BLaER1 (cell line): ENCODE measurements at regions not wholly inside any gene's neighbourhood (a gene's known extent, or its start where the extent isn't known, plus 50 kb on each side); places are given as distances from the start of the nearest gene placed in this dataset.
"Not testable (repeated sequence)": the region's sequence is repeated elsewhere in the genome, so short reads cannot be mapped to it uniquely, and the experiment has no call there.

ENCODE experiments used
- H3K27ac ChIP-seq: shearing (Covaris generic); formaldehyde crosslinking; 2 replicates; pipeline ENCODE4 v1.8.1; 2022
- H3K27me3 ChIP-seq: shearing (Covaris generic); formaldehyde crosslinking; 2 replicates; pipeline ENCODE4 v1.8.1; 2022
- H3K36me3 ChIP-seq: shearing (Covaris generic); formaldehyde crosslinking; 2 replicates; pipeline ENCODE4 v1.8.1; 2022
- H3K4me1 ChIP-seq: shearing (Covaris generic); formaldehyde crosslinking; 2 replicates; pipeline ENCODE4 v1.8.1; 2022
- H3K4me2 ChIP-seq: shearing (Covaris generic); formaldehyde crosslinking; 2 replicates; pipeline ENCODE4 v1.8.1; 2022
- H3K4me3 ChIP-seq: shearing (Covaris generic); formaldehyde crosslinking; 2 replicates; pipeline ENCODE4 v1.8.1; 2022
- H3K9ac ChIP-seq: shearing (Covaris generic); formaldehyde crosslinking; 2 replicates; pipeline ENCODE4 v1.8.1; 2022
- H3K9me3 ChIP-seq: shearing (Covaris generic); formaldehyde crosslinking; 2 replicates; pipeline ENCODE4 v1.8.1; 2022
- H4K20me1 ChIP-seq: shearing (Covaris generic); formaldehyde crosslinking; 2 replicates; pipeline ENCODE4 v1.8.1; 2022
- Cebpa-rat ChIP-seq: shearing (Covaris generic); IDR thresholded peaks from 2 replicates; pipeline ENCODE4 v1.8.1; 2022

DNA sequence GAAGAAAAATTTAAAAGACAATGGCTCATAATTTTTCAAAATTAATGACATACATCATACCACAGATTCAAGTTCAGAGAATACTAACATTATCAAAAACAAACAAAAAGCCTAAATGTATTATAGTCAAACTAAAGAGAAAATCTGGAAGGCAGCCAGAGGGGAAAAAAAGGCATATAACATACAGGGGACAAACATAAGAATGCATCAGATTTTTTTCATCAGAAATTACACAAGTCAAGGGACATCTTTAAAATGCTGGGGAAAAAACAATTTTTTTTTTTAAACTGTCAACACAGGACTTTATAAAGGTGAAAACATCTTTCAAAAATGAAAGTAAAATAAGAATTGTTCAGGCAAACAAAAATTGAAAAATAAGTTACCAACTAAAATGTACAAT is 478.4 kb upstream of the PLXNA2 start:
- TF ChIP-seq Cebpa-rat, result no peak
- H3K36me3 ChIP-seq, result no peaks in the 10 kb centered on the region
- H3K27ac ChIP-seq, result no peak overlapping the region
- no peaks in the 10 kb centered on the region for H3K4me1 ChIP-seq
- no peaks in the 10 kb centered on the region for H3K27me3 ChIP-seq
- H4K20me1 ChIP-seq, result no peaks in the 10 kb centered on the region
- H3K9ac ChIP-seq, result no peak overlapping the region
- H3K4me3 ChIP-seq, result no peak overlapping the region
- H3K9me3 ChIP-seq, result peaks cover 21% of the 10 kb centered on the region
- no peak overlapping the region for H3K4me2 ChIP-seq

DNA sequence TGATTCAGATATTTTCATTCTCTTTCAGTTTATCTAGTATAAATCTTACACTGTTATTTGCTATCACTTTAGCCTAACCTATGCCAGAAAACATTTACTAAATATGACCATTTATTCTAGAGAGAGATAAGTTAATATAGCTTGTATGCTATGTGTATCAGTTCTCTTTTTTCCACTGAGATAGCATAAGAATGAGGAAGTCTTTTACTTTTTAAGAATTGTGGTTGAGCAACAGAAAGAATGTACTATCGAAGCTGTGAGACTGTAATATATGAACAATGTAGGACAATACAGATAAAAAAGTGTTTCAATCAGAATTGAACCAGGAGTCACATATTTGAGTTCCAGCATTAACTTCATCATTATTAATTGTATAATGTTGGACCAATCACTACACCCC is 479.9 kb upstream of the PLXNA2 start:
- no peaks in the 10 kb centered on the region for H4K20me1 ChIP-seq
- H3K4me1 ChIP-seq, result peaks cover 5% of the 10 kb centered on the region
- H3K4me2 ChIP-seq, result no peak overlapping the region
- H3K27me3 ChIP-seq, result no peaks in the 10 kb centered on the region
- H3K27ac ChIP-seq, result no peak overlapping the region
- no peak overlapping the region for H3K9ac ChIP-seq
- no peak overlapping the region for H3K4me3 ChIP-seq
- H3K36me3 ChIP-seq, result no peaks in the 10 kb centered on the region
- no peak for TF ChIP-seq Cebpa-rat
- peaks cover 21% of the 10 kb centered on the region for H3K9me3 ChIP-seq

DNA sequence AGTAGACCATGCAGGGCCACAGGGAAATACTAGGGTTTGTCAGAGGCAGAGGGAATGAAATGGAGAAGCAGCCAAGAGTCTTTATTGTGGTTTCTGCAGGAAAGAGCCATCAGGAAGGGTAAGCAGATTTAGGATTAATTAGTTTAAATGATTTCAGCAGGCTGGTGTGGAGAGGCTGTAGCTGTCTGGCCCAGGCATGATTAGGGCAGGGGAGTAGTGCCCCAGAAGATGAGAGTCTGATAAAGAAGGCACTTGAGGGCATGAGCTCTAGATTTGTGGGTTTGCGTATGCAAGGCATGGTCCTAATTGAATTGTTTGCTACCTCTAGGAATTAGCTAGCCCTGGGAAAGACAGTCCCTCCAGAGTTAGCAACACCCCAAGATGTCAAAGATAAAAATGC is 484.6 kb upstream of the PLXNA2 start:
- Histone ChIP-seq H3K9ac (no peak overlapping the region), H3K4me1 (peaks cover 25% of the 10 kb centered on the region), H3K27me3 (no peaks in the 10 kb centered on the region), H3K4me2 (0 out of 2 replicates have a peak overlapping the region, but pooled peaks have one; percentile 9), H3K4me3 (no peak overlapping the region), H3K36me3 (no peaks in the 10 kb centered on the region), H3K27ac (no peak overlapping the region), H4K20me1 (no peaks in the 10 kb centered on the region), H3K9me3 (no peaks in the 10 kb centered on the region)
- no peak for TF ChIP-seq Cebpa-rat

DNA sequence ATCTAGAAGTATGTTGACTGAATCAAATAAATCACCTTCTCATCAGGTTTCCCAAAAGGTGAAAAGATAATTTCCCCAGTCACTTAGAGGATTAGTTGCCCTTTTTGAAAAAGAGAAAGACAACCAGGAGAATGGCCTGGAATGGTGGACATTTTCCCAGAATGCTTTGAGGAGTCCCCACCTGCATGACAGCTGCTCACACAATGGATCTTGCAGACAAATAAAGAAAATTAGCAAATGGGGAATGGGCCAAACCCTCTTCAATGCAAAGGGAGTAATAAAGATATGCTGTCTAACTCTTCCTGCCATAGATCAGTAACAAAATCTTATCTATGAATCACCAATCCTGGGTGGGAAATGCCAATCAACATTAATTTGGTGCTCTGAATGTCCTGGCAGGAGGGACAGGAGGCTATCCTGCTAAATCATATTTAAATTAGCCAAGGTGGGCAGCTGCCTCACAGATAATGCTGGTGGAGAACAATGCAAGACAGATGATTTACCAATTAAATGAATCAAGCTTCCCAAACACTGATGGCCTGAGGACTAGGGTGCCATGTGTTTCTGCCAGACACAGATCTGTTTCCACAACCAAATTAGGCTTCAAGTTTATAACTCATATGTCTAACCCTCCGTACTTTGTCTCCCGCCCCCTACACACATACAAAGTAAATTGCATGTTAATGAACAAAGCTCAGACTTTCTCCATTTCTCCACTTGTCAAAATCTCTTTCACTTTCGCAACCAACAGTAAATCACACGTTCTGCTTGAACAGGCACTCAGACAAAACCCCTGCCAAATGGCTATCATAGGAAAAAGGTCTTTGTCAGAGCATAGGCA is 488.0 kb upstream of the PLXNA2 start:
- H4K20me1 ChIP-seq, result no peaks in the 10 kb centered on the region
- peak overlapping the region; percentile 75 for H3K4me2 ChIP-seq
- peak overlapping the region; percentile 39; the same call in 1 of the 2 replicates for H3K9ac ChIP-seq
- TF ChIP-seq Cebpa-rat, result peak; percentile 75; the same call in 1 of the 2 replicates
- no peaks in the 10 kb centered on the region for H3K27me3 ChIP-seq
- H3K4me1 ChIP-seq, result peaks cover 25% of the 10 kb centered on the region
- no peaks in the 10 kb centered on the region for H3K36me3 ChIP-seq
- no peaks in the 10 kb centered on the region for H3K9me3 ChIP-seq
- H3K27ac ChIP-seq, result peak overlapping the region; percentile 60
- peak overlapping the region; percentile 27; the same call in 1 of the 2 replicates for H3K4me3 ChIP-seq

DNA sequence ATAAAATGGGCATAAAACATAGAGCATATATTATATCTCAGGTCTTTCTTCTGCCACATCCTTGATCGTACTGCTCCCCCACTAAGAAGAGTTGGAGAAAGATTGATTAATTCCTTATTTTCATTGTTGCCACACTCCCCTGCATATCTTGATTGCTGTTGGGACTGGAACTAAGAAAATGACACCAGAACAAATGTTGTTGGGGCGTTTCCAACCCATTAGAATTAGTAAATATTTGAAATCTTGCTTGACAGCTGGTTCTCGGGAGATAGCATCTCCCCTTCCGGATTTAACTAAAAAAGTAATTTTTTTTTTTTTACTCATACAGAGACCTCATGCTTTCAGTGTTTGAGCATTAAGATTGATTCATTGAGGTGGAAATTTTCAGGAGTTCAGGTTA is 493.0 kb upstream of the PLXNA2 start:
- no peaks in the 10 kb centered on the region for H3K27me3 ChIP-seq

DNA sequence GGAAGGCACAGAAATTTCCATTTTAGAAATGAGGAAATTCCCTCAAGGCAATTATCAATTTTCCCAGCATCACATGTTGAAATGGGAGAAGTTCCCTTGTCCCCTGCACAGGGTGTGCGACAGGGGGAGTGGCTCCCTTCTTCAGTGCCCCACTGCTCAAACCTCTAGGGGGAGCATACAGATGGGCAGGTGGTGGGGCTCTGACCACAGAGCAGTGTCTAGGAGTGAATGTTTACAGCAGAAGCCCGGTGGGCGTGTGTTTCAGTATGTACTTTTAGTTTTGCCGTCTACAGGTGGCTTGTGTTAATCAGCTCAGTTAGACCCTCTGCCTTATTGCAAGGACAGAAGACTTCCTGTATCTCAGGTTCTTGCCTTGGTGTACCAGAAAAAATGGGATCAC is 493.7 kb upstream of the PLXNA2 start:
- peaks cover 12% of the 10 kb centered on the region; the same call in 1 of the 2 replicates for H3K9me3 ChIP-seq
- no peak for TF ChIP-seq Cebpa-rat

More for the DNA sequence above, 493.0 kb upstream of the PLXNA2 start:
- Histone ChIP-seq H3K4me2 (no peak overlapping the region), H3K9ac (no peak overlapping the region), H3K4me3 (no peak overlapping the region), H4K20me1 (no peaks in the 10 kb centered on the region), H3K4me1 (peaks cover 22% of the 10 kb centered on the region), H3K36me3 (no peaks in the 10 kb centered on the region), H3K9me3 (peaks cover 12% of the 10 kb centered on the region; the same call in 1 of the 2 replicates), H3K27ac (no peak overlapping the region)
- no peak for TF ChIP-seq Cebpa-rat

DNA sequence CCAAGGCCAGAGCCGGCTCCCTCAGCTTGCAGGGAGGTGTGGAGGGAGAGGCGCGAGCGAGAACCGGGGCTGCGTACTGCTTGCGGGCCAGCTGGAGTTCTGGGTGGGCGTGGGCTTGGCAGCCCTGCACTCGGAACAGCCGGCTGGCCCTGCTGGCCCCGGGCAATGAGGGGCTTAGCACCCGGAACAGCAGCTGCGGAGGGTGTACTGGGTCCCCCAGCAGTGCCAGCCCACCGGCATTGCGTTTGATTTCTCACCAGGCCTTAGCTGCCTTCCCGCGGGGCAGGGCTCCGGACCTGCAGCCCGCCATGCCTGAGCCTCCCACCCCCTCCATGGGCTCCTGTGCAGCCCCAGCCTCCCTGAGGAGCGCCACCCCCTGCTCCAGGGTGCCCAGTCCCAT is 495.5 kb upstream of the PLXNA2 start:
- not testable (repeated sequence) for H3K36me3 ChIP-seq, H3K27me3 ChIP-seq, H3K27ac ChIP-seq, H3K4me1 ChIP-seq, H3K9ac ChIP-seq, H3K4me3 ChIP-seq, H3K4me2 ChIP-seq, H4K20me1 ChIP-seq
- H3K9me3 ChIP-seq, result peaks cover 12% of the 10 kb centered on the region; the same call in 1 of the 2 replicates

More for the DNA sequence above, 493.7 kb upstream of the PLXNA2 start:
- Histone ChIP-seq H3K9ac (no peak overlapping the region), H3K4me1 (peaks cover 15% of the 10 kb centered on the region), H4K20me1 (no peaks in the 10 kb centered on the region), H3K27me3 (no peaks in the 10 kb centered on the region), H3K36me3 (no peaks in the 10 kb centered on the region), H3K4me3 (no peak overlapping the region), H3K4me2 (no peak overlapping the region; the same call in 1 of the 2 replicates), H3K27ac (no peak overlapping the region)

DNA sequence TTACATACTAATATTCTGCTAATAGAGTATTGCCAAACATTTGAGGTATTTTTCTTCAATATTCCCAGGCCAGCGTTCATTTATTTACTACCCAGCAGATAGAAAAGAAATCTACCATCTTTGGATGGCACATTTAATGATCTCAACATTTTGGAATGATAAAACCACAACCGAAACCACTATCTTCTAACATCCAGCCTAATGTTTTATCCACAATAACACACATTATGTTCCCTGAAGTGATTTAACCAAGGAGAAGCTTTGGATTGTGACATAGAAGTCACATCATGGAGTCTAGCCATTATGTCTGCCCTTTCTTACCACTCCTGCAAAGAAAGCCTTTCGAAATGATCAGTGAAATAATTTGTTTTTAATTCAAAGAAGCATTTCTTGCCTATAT is 497.1 kb upstream of the PLXNA2 start:
- no peak overlapping the region for H3K9ac ChIP-seq
- H3K4me1 ChIP-seq, result peaks cover 6% of the 10 kb centered on the region; the same call in 1 of the 2 replicates
- H3K4me3 ChIP-seq, result no peak overlapping the region
- H4K20me1 ChIP-seq, result no peaks in the 10 kb centered on the region
- no peak overlapping the region for H3K4me2 ChIP-seq
- no peak overlapping the region for H3K27ac ChIP-seq
- no peak for TF ChIP-seq Cebpa-rat
- H3K9me3 ChIP-seq, result peaks cover 12% of the 10 kb centered on the region; the same call in 1 of the 2 replicates
- H3K36me3 ChIP-seq, result no peaks in the 10 kb centered on the region
- no peaks in the 10 kb centered on the region for H3K27me3 ChIP-seq

DNA sequence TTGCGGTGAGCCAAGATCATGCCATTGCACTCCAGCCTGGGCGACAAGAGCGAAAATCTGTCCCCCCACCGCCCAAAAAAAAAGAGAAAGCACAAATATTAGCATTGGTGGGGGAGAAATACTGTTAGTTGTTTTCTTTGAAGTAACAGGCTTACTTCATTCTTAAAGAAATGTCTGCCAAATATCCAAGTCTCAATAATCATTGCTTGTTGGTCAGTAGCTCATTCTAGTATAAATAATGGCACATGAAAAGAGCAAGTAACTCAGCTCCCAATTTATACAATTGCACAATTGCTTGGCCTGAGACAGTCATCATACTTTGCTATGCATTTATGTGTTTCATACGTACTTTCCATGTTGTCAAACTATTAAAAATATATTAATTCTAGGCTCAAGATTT is 499.2 kb upstream of the PLXNA2 start:
- Histone ChIP-seq H3K9ac (no peak overlapping the region), H3K4me3 (no peak overlapping the region), H4K20me1 (no peaks in the 10 kb centered on the region), H3K4me2 (no peak overlapping the region), H3K9me3 (peaks cover 8% of the 10 kb centered on the region; the same call in 1 of the 2 replicates), H3K4me1 (peaks cover 10% of the 10 kb centered on the region), H3K27me3 (no peaks in the 10 kb centered on the region), H3K36me3 (no peaks in the 10 kb centered on the region), H3K27ac (no peak overlapping the region)
- no peak for TF ChIP-seq Cebpa-rat

DNA sequence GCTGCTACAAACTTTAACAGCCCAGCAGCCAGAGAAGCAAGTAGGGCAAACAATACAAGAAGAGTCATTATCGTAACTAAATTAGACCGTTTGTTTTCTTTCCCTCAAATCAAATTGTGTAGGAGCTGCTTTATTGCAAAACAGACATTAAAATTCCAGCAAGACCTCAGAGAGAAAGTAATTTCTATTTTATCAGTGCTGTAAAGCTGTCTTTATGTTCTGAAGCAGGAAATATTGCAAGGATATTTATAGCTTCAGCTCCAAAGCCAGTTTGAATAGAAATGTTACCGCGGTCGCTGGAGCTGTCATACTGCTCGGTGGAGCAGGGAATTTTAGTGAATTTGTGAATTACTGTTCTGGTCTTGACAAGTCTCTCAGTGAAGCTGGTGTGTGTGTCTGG is 503.8 kb upstream of the PLXNA2 start:
- peaks cover 19% of the 10 kb centered on the region for H3K4me1 ChIP-seq
- no peak for TF ChIP-seq Cebpa-rat
- peak overlapping the region; percentile 48 for H3K4me2 ChIP-seq

More for the DNA sequence above, 503.8 kb upstream of the PLXNA2 start:
- H3K36me3 ChIP-seq, result no peaks in the 10 kb centered on the region
- H3K27me3 ChIP-seq, result no peaks in the 10 kb centered on the region
- H3K27ac ChIP-seq, result no peak overlapping the region; the same call in 1 of the 2 replicates
- H3K9ac ChIP-seq, result peak overlapping the region; percentile 11; the same call in 1 of the 2 replicates
- no peak overlapping the region for H3K4me3 ChIP-seq
- H3K9me3 ChIP-seq, result no peaks in the 10 kb centered on the region
- H4K20me1 ChIP-seq, result no peaks in the 10 kb centered on the region
